ENCODE measurements at regions not wholly inside any gene's neighbourhood (a gene's known extent, or its start where the extent isn't known, plus 50 kb on each side); places are given as distances from the start of the nearest gene placed in this dataset.

DNA sequence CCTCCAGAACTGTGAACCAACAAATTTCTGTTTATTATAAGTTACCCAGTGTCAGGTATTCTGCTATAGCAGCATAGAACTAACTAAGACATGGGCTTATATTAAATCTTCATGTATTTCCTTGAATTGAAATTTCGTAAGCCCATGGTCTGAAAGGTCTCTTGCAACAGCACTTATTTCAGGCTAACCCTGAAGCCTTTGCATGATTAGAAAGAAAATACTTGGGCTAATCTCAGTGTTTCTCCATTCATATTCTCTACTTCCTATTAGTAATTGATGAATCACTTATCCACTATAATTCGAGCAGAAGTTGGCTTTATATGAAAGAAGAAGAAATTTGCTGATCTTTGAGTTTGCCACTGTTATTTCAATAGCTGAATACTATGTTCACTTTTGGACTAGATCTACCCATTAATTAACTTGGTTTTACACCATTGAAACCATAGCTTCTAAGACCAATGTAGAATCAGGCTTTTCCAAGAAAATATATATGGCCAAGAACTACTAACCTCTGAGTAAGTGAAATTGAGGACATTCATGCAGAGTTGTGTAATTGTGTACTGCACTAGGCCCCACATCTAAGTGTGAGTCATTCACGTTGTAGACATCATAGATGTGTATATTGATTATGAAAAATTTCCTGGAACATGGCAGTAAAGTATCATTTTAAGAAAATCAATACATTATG lies 731.6 kb downstream of the SOCS6 start:
- DNase-seq (ENCODE audit: low read depth, low spot score): no peak

DNA sequence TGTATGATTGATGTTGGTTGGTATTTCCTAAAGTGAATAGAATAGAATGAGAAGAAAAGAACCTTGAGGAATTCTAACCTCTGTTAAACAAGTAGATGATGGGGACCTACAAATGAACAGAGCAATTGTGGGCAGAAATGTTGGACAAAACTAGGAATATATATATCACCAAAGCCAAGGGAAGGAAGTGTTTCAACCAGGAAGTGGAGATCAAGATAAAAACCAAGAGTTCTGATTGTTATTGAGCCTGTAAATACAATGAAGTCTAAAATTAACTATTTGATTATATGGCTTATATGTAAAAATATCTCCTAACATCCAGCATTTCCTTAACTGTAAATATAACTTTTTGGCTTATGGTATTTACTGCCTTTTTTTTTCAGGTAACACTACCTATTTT lies 730.0 kb downstream of the SOCS6 start:
- no peak for DNase-seq (ENCODE audit: low read depth, low spot score)

DNA sequence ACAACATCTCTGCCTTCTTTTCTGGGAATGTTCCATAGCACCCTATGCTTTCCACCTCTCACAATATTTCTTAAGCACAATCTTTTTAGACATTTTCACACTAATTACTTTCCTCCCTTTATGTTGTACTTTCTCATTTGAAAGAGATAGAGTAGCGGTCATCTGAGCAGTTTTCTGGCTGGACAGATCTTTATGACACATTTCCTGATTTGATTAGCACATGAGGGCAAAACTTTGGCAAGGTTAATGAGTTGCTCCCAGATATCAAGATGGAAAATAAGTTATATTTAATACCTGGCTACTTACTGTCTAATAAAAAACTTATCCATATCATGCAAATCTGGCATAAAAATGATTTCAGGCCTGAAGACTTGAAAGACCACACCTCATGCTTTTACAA lies 723.9 kb downstream of the SOCS6 start:
- DNase-seq (ENCODE audit: low read depth, low spot score): no peak

DNA sequence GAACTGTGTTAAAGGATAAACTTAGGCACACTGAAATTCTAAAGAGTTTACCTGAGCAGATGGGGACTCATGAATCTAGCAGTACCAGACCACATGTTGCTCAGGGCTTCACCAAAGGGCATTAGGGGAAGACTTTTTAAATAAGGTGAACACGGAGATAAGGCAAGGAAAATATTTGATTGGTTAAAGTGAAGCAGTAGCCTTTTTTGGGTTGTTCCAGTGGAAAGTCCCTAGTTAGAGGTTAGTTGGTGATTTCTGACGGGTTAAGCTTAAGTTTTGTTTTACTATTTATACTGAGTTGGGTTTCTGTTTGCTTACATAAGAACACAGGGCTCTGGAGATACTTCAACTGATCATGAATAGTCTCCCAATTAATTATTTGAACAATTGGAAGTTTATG lies 722.5 kb downstream of the SOCS6 start:
- DNase-seq (ENCODE audit: low read depth, low spot score): no peak

DNA sequence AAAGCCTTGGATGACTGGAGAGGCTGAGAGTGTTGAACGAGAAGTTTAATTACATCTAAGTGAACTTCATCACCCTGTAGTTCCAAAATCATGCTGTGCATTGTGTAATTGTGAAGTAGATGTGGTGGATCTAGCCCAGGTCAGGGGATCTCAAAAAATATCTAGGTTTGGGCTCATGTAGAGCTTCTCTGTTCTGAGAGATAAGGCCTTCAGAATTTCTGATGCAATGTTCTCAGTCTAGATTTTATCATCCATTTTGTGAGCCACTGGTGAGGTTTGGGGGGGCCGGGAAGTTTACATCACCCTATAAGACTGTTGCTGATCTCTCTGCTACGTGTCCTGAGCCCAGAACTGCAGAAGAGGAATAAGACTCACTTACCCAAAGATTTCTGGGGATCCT lies 719.4 kb downstream of the SOCS6 start:
- DNase-seq (ENCODE audit: low read depth, low spot score): no peak

DNA sequence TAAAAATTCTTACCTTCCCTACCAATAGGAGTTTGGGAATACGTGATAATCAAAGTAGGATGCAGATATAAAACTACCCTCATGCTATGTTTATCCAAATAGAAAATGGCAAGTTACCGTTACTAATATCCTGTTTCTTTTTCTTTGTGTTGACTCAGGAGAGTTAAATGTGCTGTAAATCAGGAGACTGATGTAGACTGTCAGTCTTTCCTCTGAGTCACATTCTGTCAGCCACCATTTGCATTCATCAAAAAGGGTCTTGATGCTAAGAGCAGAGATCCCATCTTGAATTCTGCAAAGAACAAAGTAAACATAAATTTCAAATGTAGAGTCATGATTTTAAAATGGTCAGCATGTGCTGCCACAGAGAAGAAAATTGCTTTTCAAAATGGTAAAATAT lies 712.8 kb downstream of the SOCS6 start:
- no peak for DNase-seq (ENCODE audit: low read depth, low spot score)

DNA sequence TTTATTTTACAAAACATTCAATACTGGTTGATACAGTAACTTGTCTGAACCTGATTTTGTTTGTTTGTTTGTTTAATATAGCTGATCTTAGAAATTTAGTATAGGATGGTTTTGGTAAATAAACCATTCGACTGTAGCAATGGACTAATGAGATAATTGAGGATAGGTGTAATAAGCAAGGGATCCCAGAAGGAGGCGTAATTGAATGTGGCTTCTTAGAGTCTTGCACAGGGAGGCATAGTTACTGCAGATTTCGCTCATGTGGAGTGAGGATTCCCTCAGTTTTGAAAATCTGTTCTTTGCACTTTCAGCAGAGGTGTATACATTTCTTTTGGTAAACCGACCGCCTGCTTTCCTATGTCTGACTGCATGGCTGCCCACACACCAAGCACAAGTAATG lies 709.6 kb downstream of the SOCS6 start:
- no peak for DNase-seq (ENCODE audit: low read depth, low spot score)

DNA sequence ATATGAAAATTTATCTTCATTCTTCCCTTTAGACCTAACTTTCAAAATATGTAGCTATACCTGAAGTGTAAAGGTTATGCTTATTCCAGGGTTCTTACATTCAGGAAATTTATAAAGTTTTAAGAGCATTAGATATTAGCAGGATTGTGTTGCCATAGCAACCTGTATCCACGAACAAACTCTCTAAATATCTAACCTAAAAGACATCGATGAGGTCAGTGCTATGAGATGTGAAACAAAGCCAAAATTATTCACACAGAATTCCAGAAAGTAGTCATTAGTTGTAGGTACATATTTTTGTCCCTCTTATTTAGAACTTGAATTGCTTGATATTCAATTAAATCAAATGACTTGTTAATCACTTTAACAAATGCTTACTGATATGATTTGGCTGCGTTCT lies 705.3 kb downstream of the SOCS6 start:
- no peak for DNase-seq (ENCODE audit: low read depth, low spot score)

DNA sequence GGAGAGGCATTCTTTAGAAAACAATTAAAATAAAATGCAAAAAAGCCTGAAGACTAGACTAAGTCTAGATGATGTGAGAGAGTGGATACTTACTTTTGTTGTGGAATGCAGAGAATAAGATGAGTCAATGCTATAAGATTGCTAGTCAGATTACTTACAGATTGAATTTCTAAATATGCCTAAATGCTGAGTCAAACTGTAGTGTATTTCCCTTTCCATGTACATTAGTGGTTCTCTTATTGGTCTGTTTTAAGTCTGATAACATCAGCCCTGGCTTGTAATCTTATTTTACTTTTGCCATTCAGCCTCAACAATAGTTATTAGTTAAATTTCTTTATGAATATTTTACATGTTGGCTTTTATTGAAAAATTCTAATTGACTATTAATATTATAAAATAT lies 702.7 kb downstream of the SOCS6 start:
- no peak for DNase-seq (ENCODE audit: low read depth, low spot score)

DNA sequence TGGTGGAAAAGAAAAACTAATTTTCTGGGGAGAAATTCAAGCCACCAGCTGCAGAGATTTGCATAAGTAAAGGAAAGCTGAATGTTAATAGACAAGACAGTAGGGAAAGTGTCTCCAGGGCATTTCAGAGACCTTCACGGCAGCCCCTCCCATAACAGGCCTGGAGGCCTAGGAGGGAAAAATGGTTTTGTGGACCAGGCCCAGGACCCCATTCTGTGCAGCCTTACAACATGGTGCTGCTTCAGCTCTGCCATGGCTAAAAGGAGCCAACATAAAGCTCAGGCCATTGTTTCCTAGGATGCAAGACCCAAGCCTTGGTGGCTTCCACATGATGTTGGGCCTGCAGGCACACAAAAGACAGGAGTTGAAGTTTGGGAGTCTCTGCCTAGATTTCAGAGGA lies 697.1 kb downstream of the SOCS6 start:
- no peak for DNase-seq (ENCODE audit: low read depth, low spot score)

DNA sequence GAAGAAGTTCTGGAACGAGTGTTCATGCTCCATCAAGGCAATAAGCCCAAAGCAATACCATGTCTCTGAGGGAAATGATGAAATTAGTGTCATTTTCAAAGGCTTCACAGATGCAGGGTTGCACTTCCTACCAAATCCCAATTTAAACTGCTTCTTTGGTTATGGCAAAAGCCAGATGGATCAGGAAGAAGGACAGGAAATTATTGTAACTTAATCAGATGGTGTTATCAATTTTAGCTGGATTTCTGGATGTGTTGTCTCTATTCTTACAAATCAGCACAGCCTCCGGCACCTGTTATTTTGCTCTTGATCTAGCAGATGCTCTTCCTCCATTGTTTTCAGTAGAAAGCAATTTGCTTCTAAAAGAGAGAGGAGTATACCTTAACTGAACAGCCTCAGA lies 693.4 kb downstream of the SOCS6 start:
- no peak for DNase-seq (ENCODE audit: low read depth, low spot score)

DNA sequence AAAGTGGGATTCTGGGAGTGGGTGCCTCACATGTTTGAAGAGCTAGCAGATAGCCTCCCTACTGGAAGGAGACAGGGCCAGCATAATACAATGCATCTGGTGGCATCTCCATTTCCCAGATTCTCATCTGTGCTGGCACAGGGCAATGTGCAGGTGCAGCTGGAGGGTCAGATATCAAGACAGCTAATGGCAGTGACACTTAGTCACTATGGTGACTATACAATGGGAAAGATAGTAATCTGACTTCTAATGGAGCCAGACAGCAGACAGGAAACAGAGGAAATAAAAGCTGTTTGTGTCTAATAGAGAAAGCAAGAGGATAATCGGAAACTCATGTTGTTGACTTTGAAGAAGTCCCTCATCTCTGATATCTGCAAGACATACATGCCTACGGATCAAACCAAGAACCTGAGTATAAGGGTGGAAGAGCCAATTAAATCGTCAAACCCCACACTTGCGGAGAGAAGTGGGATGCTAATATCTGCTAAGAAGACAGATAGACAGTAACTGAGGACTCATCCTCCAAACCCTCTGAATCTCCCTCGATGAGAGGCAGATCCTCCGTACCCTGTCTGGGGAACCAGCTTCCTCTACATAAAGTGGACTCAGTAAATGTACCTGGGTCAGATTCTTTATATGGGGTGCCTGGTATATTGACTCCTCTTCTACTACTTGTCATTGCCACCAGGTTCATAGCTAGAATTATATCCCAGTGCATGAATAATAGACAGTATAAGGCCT lies 692.7 kb downstream of the SOCS6 start:
- DNase-seq (ENCODE audit: low read depth, low spot score): no peak

DNA sequence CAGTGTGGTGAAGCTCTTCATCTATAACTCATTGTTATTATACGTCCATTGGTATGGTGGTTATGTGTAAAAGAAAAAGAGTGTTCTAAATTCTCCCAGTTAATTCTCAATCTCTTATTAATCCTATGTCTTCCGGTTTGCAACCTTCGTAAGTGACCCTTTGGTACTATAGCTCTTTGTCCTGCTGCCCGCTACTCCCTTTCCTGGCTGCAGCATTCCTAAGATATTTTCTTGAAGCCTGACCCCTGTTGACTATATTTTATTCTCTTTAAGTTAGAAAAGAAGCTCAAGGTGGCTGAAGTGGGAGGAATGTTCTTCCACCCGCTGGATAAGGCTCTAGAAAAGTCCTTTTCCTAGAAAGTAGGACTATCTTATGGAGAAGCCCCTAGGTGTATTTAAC lies 684.8 kb downstream of the SOCS6 start:
- no peak for DNase-seq (ENCODE audit: low read depth, low spot score)

DNA sequence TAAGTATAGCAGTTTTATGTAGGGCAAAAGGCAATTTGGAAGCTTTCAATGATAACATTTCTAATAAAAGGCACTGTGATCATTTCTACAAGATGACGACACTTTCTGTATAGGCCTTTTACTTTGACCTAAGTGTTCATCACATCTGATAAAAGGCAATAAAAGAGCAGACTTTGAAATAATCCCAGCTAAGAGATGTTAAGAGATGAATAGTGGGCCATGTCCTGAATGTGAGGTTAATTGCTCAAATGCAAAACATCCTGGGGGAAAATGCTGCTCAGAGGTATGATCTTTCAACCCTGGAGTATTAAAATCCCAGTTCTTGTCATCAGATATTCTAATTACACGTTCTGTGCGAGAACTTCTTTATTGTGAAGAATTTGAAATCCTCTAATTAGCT lies 677.6 kb downstream of the SOCS6 start:
- no peak for DNase-seq (ENCODE audit: low read depth, low spot score)

DNA sequence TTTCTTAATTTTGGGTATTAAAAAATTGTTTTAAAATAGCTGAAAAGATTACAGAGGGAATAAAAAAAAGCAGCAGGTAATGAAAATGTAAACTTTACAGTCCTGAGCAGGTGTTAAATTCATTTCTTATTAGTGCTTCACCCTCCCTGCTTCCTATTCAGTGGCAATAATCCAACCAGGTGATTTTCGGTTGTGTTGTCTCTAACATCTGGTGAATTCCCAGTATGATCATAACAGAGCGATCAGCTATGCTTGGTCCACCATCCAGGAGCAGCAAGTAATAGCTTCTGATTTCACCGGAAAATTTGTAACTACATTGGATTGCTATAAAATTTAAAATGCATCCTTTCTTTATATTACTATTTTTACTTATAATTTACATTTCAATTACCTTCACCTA lies 673.1 kb downstream of the SOCS6 start:
- DNase-seq (ENCODE audit: low read depth, low spot score): no peak

DNA sequence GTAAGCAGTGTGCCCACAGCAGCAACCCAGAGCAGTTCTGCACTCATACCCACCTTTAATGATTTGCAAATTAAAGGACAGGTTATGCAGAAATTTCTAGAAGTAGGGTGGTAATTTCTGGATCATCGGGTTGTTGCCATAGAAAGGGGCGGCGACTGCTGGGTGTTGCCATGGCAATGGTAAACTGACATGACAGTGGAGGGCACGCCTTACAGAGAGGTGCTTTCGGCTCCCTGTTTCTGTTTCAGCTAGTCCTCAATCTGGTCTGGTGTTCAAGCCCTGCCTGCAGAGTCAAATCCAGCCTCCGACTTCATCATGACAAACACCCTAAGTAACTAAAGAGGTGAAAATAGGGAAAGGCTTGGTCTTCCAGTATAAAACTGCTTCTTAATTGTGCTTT lies 667.7 kb downstream of the SOCS6 start:
- no peak for DNase-seq (ENCODE audit: low read depth, low spot score)

DNA sequence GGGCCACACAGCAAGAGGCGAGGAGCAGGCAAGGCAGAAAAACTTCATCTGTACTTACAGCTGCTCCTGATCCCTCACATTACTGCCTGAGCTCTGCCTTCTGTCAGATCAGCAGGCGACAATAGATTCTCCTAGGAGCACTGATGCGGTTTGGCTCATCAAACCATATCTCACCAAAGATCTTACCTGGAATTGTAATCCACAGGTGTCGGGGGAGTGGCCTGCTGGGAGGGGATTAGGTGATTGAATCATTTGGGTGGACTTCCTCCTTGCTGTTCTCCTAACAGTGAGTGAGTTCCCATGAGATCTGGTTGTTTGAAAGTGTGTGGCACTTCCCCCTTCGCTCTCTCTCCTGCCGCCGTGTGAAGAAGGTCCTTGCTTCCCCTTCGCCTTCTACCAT lies 647.3 kb downstream of the SOCS6 start:
- DNase-seq (ENCODE audit: low read depth, low spot score): no peak

DNA sequence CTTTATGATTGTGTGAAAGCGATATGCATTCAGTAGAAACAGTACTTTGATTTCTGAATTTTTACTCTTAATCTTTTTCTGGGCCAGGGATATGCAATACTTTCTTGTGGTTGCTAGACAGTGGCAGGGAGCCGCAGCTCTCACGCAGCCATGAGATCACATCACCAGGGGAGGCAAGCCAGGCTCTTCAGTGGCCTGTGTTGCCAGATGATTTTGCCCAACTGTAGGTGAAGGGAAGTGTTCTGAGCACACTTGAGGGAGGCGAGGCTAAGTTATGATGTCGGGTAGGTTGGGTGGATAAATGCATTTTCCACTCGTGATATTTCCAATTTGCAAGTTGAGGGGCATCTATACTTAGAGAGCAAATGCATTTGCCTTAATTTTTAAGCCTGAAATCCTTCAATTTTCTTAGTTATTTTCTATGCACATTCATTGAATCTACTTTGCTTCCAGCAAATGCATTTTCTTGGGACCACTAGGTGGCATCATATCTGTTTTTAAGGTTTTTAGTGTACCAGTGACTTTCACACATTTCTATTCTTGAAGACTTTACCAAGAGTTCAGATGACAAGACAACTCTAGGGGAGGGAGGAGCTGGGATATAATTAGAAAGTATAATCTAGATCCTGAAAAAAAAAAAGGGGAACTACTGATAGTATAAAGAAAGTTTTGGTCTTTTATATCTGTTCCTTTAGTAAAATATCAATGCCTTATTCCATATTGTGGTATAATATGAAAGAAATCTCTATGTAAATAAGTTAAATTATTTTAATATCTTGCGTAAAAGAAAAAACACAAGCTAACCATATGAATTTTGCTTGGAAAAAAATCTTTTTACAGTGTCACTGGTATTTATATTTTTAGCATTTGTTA lies 643.3 kb downstream of the SOCS6 start:
- DNase-seq (ENCODE audit: low read depth, low spot score): no peak

DNA sequence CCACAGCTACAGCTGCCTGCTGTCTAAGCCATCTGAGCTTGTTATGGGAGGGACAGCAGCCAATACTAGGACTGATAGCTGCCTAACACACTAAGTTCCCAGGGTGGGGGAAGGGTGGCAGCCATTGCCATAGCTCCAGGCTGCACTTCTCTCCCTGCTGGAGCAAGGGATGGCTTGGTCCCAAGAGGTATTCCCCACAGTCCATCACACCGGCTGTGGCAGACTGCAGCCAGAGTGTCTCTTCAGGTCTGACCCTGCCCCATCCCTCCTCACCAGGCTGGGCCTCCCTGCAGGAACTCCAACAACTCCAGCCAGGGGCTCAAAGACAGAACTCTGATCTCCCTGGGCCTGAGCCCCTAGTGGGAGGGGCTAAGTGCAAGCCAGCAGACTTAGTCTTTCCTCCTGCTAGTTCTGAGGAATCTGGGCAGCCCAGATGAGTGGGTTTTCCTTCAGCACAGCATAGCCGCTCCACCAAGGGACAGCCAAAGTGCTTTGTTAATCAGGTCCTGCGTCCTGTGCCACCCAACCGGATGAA lies 632.1 kb downstream of the SOCS6 start:
- no peak for DNase-seq (ENCODE audit: low read depth, low spot score)

DNA sequence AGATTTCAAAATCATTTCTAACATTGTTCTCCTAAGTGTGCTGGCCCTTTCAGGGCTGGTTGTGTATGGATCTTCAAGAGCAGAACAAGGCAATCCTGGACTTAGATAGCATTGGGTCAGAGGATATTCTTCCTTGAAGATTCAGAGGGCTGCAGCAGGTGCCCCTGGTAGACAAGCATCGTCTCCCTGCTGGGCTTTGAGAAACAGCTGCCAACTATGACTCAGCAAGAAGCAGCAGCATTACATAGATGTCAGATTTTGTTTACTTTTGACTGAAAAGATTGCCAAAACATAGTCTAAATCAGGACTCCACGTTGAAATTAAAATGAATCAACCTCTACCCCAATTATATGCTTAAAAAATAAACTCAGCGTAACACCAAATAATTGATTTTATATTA lies 618.8 kb downstream of the SOCS6 start:
- no peak for DNase-seq (ENCODE audit: low read depth, low spot score)

DNA sequence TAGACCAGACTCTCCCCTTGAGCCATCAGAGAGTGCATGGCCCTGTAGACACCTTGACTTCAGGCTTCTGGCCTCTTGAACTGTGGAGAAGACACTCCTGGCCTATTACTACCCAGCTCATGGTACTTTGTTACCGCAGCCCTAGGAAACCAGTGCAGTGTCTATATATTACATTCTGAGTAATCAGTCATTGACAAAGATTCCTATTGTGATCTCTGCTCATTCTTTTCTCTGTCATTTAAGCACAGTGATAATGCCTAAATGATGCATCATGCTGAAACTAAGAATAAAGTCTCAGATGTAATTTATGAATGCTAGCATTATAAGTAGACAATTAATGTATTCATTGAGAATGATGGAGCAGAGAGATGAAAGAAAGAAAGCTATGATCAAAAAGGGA lies 603.5 kb downstream of the SOCS6 start:
- no peak for DNase-seq (ENCODE audit: low read depth, low spot score)

DNA sequence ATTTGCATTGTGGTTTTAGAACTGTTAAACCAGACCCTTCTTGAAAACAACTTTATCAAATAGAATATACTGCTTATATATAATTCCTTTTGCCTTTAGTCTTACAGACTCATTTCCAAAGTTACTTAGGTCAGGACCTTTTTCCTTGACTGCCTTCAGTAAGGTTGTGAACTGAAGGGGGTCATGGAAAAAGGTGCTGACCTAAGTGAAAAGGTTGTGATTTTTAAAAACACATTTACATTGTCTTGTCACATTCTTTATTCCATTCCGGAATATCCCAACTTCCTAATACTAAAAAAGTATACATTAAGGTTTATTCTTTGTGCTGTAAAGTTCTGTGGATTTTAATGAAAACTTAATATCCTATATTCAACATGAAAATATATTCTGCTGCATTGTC lies 581.4 kb downstream of the SOCS6 start:
- no peak for DNase-seq (ENCODE audit: low read depth, low spot score)

Measured in ELF-1 (cell line).